HPDE6-E6E7 (cell line): ENCODE measurements at regions not wholly inside any gene's neighbourhood (a gene's known extent, or its start where the extent isn't known, plus 50 kb on each side); places are given as distances from the start of the nearest gene placed in this dataset.

Source experiments
- DNase-seq: peaks from one replicate; pipeline ENCODE4 v3.0.0; 2011; ENCODE audit warnings: missing footprints; ENCODE audit errors: extremely low spot score

DNA sequence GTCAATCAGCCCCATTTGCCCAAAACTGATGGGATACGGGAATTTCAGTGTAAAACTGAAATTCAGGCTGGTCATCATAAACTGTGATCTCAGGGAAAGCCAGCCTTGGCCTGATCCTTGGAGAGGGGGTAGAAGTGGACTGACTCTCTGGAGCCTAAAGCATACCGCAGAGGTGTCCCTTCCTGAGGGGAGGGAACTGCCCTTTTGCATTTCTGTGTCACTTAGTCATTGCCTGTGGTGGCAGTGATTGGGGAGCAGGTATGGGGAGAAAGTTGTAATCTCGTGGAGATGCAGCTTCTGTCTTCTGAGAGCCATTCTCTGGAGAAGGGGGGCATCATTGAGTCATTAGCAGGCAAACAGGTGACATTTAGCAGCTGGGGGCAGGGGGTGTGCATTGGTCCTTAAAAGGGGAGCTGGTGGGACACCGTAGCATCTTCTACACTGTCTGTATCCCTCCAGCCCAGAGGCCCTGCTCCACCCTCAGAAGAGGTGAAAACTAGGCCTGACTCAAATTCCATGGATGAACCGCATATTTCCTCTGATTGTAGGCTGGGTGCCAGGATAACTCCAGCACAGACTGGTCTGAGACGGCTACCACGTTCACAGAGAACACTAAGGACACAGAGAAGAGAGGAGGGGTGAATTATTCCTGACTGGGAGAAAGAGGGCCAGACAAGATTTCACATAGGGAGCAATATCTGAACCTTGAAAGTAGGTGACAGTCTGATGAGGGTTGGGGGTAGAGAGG, 143.3 kb downstream of the SEC61B start:
- no peak for DNase-seq

DNA sequence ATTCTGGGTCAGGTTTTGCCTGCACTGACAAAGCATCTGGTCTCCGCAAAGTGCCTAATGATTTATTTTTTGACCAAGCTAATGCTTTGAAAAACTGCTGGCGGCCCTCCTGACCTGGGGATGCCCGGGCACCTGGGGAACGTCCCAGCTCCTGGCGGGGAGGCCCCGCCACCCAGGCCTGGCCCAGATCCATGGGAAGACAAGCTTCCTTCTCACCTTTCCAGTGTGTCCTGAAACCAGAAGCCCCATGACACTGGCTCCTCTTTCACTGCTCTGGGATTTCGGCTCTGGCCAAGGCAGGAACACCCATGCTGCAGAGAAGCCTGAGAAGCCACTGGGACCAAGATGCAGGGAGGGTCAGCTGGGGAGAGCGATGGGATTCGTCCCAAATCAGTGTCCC, 144.1 kb downstream of the SEC61B start:
- DNase-seq = no peak

DNA sequence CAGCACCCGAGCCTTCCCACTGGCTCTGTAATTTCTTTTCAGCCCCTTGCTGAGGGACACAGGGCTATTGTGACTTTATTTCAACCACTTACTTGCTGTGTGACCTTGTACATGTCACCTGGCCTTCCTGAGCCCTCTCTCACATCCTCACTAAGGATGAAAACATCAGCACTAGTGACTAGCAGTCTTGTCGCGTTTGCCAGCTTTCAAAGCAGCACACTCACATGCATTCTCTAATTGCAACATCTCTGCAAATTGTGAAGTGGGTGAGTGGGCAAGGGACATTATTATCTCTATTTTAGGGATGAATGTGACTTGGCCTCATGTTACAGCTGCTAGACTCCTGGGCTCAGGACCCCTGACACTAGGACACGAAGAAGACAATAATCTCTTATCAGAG, 144.5 kb downstream of the SEC61B start:
- DNase-seq = no peak

DNA sequence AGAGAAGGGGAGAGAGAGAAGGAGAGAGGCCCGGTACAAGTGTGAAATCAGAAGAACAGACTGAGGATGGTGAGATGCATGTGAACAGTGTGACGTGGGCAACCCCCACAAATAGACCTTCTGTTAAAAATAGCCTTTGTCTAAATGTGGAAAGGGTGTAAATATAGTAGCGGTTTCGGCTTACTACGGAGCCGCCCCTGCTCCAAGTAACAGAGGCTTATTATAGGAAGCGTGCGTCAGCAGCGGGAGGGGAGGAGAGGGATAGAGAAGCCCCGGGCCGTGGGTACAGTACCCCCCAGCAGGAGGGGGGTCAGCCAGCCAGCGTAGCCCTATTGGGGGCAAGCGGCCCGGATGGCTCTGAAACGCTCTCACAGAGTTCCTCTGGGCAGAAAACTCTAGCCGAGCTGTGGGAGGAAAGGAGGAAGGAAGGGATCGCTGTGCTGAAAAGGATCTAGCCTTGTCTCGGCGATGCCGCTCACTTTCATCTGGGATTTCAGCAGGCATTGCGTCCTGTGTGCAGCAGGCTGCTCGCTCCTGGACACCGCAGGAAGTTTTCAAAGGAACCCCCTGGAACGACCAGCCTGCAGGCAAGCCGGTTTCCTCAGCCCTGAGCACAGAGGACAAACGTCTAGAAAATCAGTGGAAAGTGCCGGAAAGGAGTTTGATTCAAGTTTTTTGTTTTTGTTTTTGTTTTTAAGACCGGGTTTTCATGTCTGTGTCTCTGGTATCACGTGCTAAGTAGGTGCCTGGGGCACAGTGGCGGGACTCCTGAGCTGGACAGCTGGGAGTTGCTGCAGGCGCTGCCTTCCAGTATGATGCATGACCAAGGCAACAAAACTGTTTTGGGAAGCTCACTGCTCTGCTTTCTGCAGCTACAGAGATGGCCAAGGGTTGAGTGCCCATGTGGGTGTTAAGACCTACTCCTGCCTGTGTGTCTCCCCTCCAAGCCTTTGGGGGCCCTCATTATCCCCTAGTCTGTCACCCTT, 146.6 kb downstream of the SEC61B start:
- no peak for DNase-seq

DNA sequence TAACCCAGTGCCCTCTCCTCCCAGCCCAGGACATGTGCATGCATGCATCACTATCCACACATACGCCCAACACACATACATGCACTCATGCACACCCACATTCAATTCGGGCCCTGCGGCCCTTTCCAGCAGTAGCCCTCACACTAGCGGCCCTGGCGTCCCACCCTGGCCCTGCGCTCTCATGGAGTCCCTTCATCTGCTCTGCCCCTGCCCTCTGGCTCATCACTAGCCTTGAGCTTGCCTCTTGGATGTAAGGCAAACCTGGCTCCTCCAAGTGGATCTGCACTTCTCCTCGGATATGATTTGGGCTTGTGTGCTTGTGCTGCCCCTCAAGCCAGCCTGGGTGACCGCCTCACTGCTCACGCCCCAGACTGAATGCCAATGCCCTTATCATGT, 147.2 kb downstream of the SEC61B start:
- no peak for DNase-seq

DNA sequence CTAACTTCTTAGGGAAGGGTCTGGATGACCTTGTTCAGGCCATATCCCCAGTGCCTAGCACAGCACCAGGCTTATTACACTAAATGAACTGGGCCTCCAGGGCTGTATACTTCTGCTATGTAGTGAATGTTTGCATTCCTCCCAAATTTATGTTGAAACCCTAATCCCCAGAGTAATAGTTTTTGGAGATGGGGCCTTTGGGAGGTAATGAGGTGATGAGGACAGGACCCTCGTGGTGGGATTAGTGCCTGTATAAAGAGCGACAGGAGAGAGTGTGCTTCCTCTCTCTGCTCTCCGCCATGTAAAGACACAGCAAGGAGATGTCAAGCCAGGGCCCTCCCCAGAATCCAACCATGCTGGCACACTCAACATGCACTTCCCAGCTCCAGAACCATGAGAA, 148.3 kb downstream of the SEC61B start:
- DNase-seq = no peak

DNA sequence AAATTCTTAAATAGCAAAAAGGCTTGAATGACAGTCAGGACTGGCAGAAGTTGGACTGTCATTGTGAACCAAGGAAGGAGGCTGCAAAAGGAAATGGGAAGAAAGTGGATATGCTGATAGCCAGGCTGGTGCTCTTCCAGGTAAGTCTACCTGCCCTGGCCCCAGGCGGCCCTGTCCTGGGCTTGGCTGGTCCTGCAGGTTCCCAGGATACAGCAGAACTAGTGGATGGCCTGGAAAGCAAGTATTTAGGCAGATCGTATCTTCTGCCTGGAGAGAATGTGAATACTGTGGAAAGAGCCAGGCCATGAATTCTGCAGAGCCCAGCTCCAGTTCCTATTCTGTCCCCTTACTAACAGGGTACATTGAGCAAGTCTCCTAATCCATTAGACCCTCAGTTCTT, 149.3 kb downstream of the SEC61B start:
- DNase-seq = no peak

DNA sequence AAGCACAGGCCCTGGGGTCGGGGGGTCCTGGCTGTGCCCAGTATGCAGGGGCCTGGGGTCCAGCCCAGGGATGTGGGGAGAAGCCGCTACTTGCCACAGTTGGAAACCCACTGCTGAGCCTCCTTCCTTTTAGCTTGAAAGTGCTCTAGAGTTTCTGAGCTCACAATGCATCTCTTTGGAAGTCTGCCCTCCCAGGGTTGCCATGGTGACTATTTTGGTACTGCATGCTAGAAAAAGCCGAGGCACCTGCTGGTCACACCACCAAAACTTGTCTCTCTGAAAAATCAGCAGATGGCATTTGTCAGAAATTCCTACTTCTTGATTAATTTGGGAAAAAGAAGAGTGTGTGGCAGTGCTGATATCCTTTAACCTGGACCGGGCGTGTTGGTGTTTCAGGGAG, 151.8 kb downstream of the SEC61B start:
- no peak for DNase-seq

DNA sequence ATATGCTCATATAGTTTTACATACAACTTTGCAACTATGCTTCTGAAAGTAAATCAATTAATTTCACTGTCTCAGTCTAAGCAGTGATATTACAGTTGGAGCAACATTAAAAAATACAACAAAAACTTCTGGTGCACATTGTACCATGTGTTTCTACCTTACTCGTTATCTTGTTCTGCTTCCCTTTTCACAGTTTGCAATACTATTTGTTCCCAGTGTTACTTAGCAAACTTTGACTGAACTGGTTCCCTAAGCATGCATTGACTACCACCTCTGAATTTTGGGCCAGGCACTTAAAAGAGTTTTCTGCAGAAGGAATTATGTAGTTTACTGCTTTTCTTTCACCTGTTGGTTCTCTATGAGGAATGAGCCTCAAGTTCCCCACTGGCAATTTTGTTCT, 152.7 kb downstream of the SEC61B start:
- DNase-seq = no peak

DNA sequence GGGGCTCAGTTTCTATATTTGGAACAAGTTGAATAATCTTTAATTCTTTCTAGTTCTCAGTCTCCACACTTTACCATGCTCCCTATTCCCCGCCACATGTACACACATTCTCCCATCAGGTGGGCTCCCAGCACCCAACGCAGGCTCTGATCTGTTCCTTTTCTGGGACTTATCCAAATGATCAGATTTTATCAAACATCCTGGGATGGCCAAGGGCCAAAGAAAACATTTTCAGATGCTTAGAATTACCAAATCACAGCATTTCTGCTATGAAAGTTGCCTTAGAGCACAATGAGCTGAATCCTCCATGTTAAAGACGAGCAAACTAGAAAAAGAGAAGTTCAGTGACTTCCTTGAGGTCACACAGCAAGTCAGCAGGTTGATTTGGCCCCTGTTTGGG, 153.4 kb downstream of the SEC61B start:
- DNase-seq = no peak

DNA sequence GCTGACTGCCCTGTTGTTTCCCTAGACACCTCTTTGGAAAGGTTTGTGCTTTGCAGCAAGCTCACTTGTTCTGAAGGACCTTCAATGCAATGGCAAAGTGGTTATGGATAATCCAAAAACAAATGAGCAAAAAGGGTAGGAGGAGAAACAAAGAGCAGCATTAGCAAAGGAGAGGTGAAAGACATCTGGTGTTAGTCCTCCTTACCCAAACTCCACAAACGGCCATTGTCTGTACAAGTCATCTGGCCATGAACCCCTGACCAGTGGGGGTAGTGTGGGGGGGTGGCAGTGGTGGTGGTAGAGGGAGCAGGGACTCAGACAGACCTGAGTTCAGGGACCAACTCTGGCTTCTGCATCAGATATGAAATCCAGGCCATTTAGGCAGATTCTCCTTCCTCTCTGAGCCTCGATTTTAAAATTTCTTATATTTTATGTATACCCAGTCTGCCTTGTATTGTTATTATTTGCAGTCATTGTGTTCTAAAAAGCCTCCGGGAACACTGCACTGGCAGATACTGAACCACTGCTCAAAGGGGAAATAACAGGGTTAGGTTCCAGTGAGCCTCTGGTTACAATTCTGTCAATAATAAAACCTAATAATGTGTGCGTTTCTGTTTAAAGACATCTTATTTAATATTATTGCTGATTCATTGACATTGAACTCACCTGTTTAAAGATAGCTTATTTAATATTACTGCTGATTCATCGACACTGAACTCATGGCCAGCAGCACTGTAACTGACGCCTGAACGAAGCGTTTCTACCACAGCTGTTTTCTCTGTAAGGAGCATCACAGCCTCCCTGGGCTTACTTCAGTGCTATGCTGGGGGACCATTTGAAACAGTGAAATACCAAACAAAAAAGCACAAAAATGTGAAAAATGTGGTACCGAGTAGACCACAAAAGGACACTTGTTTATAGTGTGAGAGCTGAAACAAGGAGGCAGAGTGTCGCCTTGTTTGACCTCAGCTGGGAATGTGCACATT, 156.0 kb downstream of the SEC61B start:
- no peak for DNase-seq

DNA sequence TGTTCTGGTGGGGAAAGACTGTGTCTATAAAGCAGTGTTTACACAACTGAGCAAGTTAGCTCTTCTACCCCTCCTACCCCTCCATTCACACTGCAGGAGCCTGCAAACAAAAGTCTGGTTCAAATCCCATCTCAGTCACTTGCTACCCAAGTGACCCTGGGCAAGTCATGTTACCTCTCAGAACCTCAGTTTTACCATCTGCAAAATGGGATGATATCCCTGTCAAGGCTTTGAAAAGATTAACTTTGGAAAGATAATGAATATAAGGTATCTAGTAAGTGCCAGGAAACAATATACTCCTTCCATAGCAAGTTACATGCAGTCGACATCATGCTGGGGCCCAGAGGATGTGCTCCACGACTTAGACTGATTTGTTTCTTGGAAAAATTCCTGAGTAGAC, 161.5 kb downstream of the SEC61B start:
- no peak for DNase-seq

DNA sequence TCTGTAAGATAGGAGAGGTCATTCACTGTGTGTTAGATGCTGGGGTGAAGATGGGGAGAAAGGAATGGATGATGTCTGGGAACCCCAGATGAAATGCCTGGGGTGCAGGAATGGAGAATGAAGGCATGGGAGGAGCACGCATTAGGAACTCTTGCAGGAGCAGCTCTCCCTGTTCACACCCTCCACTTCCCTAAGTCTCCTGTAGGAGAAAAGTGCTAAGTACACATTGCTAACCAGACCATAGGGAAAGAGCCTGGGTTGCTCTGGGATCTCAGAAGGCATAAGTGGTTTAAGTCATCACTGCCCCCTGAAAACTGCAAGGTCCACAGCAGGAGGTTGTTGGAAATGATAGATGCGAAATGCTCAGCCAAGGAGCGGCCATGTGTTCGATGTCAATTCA, 163.1 kb downstream of the SEC61B start:
- DNase-seq = no peak

DNA sequence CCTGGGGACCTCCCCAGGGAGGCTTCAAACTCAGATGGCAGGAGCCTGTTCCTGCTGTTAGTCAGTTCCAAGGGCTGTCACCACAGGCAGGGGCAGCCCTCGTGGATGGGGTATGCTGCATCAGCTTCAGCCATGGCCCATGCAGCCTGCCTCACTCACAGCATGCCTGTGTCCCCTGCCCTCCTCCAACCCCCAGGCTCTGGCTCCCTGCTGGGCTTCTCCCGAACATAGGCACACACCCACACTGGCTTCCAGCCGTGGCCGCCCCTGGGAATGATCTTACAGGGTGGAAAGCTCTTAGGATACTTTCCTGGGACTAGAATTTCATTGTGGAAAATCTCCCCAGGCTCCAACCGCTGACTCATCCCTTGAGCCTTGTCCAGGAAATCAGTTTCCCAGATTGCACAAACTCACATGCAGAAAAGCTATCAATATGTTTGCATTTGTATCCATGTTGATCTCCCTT, 163.8 kb downstream of the SEC61B start:
- DNase-seq = no peak

DNA sequence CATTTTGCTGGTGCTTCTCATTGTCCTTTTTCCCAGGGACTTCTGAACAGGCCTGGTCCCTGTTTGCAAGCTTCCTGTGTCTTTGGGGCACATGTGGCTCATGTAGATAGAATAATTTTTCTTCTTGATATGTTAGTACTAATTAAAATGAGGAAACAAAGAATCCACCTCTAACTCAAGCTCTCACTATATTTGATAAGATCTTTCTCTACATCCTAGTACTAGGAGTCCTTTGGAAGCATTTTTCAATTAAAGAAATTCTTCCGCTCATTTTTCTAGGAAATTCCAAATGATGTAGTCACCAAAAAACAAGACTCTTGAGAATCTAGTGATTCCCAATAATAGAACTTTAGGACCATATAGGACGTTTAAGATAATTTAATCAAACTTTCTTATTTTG, 165.3 kb downstream of the SEC61B start:
- no peak for DNase-seq

DNA sequence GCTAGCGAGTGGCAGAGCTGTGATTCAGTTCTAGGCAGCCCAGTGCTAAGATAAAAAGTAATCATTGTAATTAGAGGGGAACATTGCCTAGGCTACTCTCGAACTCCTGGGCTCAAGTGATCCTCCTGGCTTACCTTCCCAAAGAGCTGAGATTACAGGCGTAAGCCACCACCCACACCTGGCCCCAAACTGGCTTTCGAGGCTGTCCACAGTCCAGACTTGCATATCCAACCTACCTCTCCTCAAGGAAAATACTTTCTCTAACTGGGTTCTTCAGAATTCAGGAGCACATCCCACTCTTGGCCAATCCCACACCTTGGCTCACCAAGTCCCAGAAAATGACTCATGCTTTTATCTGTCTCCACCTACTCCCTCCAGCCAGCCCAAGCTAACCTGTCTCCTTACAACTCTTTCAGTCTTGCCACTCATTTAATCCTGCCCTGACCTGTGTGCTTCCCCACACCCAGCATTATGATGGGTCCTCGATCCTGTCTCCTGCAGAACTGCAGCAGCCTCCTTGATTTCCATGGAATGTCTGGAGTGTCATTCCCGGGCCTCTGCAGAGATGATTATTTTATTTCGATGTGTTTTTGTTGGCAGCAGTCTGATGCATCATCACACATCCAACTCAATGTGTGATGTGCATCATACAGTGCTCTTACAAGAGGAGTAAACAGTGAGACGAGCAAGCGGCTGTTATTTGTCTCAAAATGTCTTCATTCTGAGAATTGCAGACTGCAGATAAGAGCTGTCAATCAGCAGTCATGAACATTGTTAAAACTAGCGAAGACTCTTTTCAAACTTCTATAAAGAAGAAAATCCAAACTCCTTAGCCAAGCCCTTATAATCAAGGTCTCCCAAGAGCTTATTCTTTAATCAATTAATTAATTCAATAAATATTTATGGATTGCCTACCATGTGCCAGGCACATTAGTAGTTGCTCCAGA, 167.3 kb downstream of the SEC61B start:
- DNase-seq = peak; percentile 53

DNA sequence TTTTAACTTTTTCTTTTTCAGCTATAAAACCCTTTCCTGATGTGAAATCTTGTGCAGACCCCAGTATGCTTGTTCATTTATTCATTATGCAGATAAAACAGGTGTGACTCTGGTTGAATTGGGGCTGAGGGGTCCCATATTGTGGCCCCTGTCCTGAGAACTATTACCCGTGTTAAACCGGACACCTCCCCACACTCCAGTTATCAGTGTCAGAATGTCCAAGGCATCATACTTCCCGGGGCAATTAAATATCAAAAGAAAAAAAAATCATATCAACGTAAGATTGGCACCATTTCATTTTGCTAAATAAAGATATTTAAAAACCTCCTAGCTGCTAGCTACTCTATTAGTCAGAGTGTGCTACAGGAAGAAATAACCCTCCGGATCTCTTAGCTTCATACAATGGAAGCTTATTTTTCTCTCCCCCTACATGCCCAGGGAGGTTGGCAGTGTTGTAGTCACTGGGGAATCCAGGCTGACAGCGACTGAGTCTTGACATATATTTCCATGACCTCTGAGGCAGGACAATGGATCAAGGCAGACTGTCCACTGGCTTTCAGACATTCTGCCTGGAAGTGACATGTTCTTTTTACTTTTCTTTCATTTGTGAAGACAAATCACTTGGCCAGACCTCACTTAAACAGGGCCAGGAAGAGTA, 170.0 kb downstream of the SEC61B start:
- no peak for DNase-seq

DNA sequence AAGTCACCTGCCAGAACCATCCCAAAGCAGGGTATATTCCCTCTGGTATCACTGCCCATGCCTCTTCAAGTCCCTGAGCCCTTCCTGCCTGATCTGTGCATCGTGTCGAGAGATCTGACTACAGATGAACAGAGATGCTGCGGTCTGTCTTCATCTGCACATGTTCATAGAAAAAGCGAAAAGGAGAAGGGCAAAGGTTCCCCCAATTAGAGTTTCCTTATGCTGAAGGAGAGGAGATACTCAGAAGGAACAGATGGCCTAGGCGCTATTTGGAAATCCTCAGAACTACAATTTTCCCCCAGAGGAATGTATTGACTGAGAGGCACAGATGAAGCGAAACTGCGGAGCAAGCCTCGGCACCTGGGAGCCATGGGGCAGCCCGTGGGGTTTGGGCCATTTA, 170.9 kb downstream of the SEC61B start:
- no peak for DNase-seq

DNA sequence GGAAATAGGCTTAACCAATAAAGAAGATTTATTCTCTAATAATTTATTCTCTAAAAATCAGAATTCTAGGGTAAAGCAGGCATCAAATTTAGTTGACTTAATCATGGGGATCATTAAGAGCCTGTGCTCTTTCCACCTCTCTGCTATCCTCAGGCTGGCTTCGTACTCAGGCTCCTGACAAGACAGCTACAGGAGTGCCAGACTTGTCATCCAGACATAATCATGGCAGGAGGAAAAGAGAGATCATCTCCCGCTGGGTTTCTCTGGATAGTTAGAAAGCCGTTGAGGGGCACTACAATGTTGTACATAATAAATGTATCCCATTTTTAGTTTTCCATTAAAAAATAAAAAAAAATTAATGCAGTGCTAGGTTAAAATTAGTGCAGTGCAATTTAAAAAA, 171.9 kb downstream of the SEC61B start:
- no peak for DNase-seq

DNA sequence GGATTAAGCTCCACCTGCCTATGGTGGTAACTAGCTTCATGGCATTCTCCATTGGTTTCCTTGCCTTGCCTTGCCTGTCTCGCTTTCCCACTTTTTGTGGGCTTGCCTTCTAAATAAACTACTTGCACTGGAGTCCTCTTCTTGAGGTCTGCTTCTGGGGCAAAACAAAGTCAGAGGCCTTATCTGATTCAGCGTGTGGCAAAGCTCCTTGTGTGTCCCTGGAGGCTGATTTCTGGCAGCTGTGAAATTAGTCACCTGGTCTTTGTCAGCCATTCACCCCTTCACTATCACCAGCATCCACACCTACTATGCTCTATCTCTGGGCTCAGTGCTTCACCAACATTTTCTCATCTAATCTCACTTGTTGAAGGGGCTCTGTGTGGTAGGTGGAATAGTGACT, 176.2 kb downstream of the SEC61B start:
- DNase-seq = no peak
